ENCODE measurements at regions not wholly inside any gene's neighbourhood (a gene's known extent, or its start where the extent isn't known, plus 50 kb on each side); places are given as distances from the start of the nearest gene placed in this dataset.

GRCh38 chr11:19353287-19353850 lies 112.6 kb upstream of the E2F8 start:
- no peak overlapping the region for H3K27ac ChIP-seq (replicated peaks; ENCODE audit: low read length)
- no peak overlapping the region for H2BK5ac ChIP-seq (ENCODE audit: low read length)
- no peak for DNase-seq (ENCODE audit: low spot score)
- H3K18ac ChIP-seq (ENCODE audit: low read length) = no peak overlapping the region
- no peak overlapping the region for H2AFZ ChIP-seq (ENCODE audit: low read length)
- no peaks in the 10 kb centered on the region for H3K27me3 ChIP-seq (ENCODE audit: control insufficient read depth in 3 of 3, insufficient read depth in 3 of 3, low read depth in 1 of 3, low read length in 3 of 3)
- H2AK5ac ChIP-seq (ENCODE audit: low read depth, low read length) = no peak overlapping the region
- no peak overlapping the region for H2BK12ac ChIP-seq (ENCODE audit: low read length)
- H3K4me3 ChIP-seq (ENCODE audit: low read length in 2 of 2) = no peak overlapping the region
- no peak overlapping the region for H2BK15ac ChIP-seq (ENCODE audit: low read length)
- no peaks in the 10 kb centered on the region for H3K79me1 ChIP-seq (ENCODE audit: low read depth, low read length)
- H3K14ac ChIP-seq (ENCODE audit: low read length) = no peak overlapping the region
- no peak overlapping the region for H4K91ac ChIP-seq (ENCODE audit: low read depth, low read length, poor library complexity)
- H3K4me1 ChIP-seq (ENCODE audit: control insufficient read depth in 2 of 2, insufficient read depth in 1 of 2, low read depth in 1 of 2, low read length in 2 of 2) = peaks cover 15 to 27% of the 10 kb centered on the region in 2 donors
- H3K9ac ChIP-seq (ENCODE audit: low read depth, low read length, poor library complexity) = no peak overlapping the region
- no peak overlapping the region for H3K23ac ChIP-seq (ENCODE audit: low read depth, low read length, poor library complexity)
- no peak overlapping the region for H3K4me2 ChIP-seq (ENCODE audit: insufficient read depth, low read length, poor library complexity, severe bottlenecking)
- peaks cover 0 to 18% of the 10 kb centered on the region in 2 donors for H3K36me3 ChIP-seq (replicated peaks in 1 of 2; ENCODE audit: control insufficient read depth in 2 of 2, insufficient read depth in 2 of 2, low read length in 2 of 2)
- no peak overlapping the region for H3K4ac ChIP-seq (ENCODE audit: low read length)
- no peaks in the 10 kb centered on the region for H3K9me3 ChIP-seq (replicated peaks in 1 of 2; ENCODE audit: control insufficient read depth in 2 of 2, insufficient read depth in 1 of 2, low read depth in 1 of 2, low read length in 2 of 2)
- H2BK120ac ChIP-seq (ENCODE audit: low read depth, low read length) = no peak overlapping the region
- H4K8ac ChIP-seq (ENCODE audit: low read depth, low read length) = no peak overlapping the region
- no CpG with 5 or more reads among the region's 2 CpGs for WGBS, 2 donors (ENCODE audit: extremely low coverage in 2 of 2, insufficient read length in 2 of 2, insufficient replicate concordance in 1 of 2)

- Histone ChIP-seq H3K9ac (ENCODE audit: low read depth, low read length, poor library complexity) (no peak overlapping the region), H3K79me1 (ENCODE audit: low read depth, low read length) (no peaks in the 10 kb centered on the region), H3K36me3 (replicated peaks in 1 of 2; ENCODE audit: control insufficient read depth in 2 of 2, insufficient read depth in 2 of 2, low read length in 2 of 2) (peaks cover 0 to 18% of the 10 kb centered on the region in 2 donors), H3K9me3 (replicated peaks in 1 of 2; ENCODE audit: control insufficient read depth in 2 of 2, insufficient read depth in 1 of 2, low read depth in 1 of 2, low read length in 2 of 2) (no peaks in the 10 kb centered on the region), H2BK5ac (ENCODE audit: low read length) (no peak overlapping the region), H2BK12ac (ENCODE audit: low read length) (no peak overlapping the region), H3K4ac (ENCODE audit: low read length) (no peak overlapping the region), H2BK120ac (ENCODE audit: low read depth, low read length) (no peak overlapping the region), H3K27ac (replicated peaks; ENCODE audit: low read length) (no peak overlapping the region), H2AK5ac (ENCODE audit: low read depth, low read length) (no peak overlapping the region), H3K4me3 (ENCODE audit: low read length in 2 of 2) (no peak overlapping the region), H4K91ac (ENCODE audit: low read depth, low read length, poor library complexity) (no peak overlapping the region), H3K18ac (ENCODE audit: low read length) (no peak overlapping the region), H3K27me3 (ENCODE audit: control insufficient read depth in 3 of 3, insufficient read depth in 3 of 3, low read depth in 1 of 3, low read length in 3 of 3) (peaks cover 0 to 2% (median 0%) of the 10 kb centered on the region in 3 experiments), H3K4me1 (ENCODE audit: control insufficient read depth in 2 of 2, insufficient read depth in 1 of 2, low read depth in 1 of 2, low read length in 2 of 2) (peaks cover 18 to 33% of the 10 kb centered on the region in 2 donors), H4K8ac (ENCODE audit: low read depth, low read length) (no peak overlapping the region), H2BK15ac (ENCODE audit: low read length) (no peak overlapping the region), H3K4me2 (ENCODE audit: insufficient read depth, low read length, poor library complexity, severe bottlenecking) (no peak overlapping the region), H2AFZ (ENCODE audit: low read length) (no peak overlapping the region), H3K14ac (ENCODE audit: low read length) (no peak overlapping the region), H3K23ac (ENCODE audit: low read depth, low read length, poor library complexity) (no peak overlapping the region)
- no CpG with 5 or more reads among the region's 9 CpGs for WGBS, 2 donors (ENCODE audit: extremely low coverage in 2 of 2, insufficient read length in 2 of 2, insufficient replicate concordance in 1 of 2)
- DNase-seq (ENCODE audit: low spot score) = no peak
Measured at GRCh38 chr11:19352771-19353160, 112.0 kb upstream of the E2F8 start.

GRCh38 chr11:19352072-19352770 lies 111.5 kb upstream of the E2F8 start:
- H2AK5ac ChIP-seq (ENCODE audit: low read depth, low read length) = no peak overlapping the region
- no peak overlapping the region for H2BK5ac ChIP-seq (ENCODE audit: low read length)
- no peak overlapping the region for H2BK15ac ChIP-seq (ENCODE audit: low read length)
- H3K79me1 ChIP-seq (ENCODE audit: low read depth, low read length) = no peaks in the 10 kb centered on the region
- no peak overlapping the region for H3K4me2 ChIP-seq (ENCODE audit: insufficient read depth, low read length, poor library complexity, severe bottlenecking)
- no peak overlapping the region for H3K23ac ChIP-seq (ENCODE audit: low read depth, low read length, poor library complexity)
- H3K14ac ChIP-seq (ENCODE audit: low read length) = no peak overlapping the region
- H2AFZ ChIP-seq (ENCODE audit: low read length) = no peak overlapping the region
- no peak overlapping the region for H3K18ac ChIP-seq (ENCODE audit: low read length)
- H4K91ac ChIP-seq (ENCODE audit: low read depth, low read length, poor library complexity) = no peak overlapping the region
- H3K27ac ChIP-seq (replicated peaks; ENCODE audit: low read length) = no peak overlapping the region
- peaks cover 19 to 39% of the 10 kb centered on the region in 2 donors for H3K4me1 ChIP-seq (ENCODE audit: control insufficient read depth in 2 of 2, insufficient read depth in 1 of 2, low read depth in 1 of 2, low read length in 2 of 2)
- H3K9ac ChIP-seq (ENCODE audit: low read depth, low read length, poor library complexity) = no peak overlapping the region
- H3K36me3 ChIP-seq (replicated peaks in 1 of 2; ENCODE audit: control insufficient read depth in 2 of 2, insufficient read depth in 2 of 2, low read length in 2 of 2) = peaks cover 0 to 18% of the 10 kb centered on the region in 2 donors
- DNase-seq (ENCODE audit: low spot score) = no peak
- H3K4me3 ChIP-seq (ENCODE audit: low read length in 2 of 2) = no peak overlapping the region
- no peaks in the 10 kb centered on the region for H3K9me3 ChIP-seq (replicated peaks in 1 of 2; ENCODE audit: control insufficient read depth in 2 of 2, insufficient read depth in 1 of 2, low read depth in 1 of 2, low read length in 2 of 2)
- no CpG with 5 or more reads among the region's 5 CpGs for WGBS, 2 donors (ENCODE audit: extremely low coverage in 2 of 2, insufficient read length in 2 of 2, insufficient replicate concordance in 1 of 2)
- peaks cover 0 to 8% (median 0%) of the 10 kb centered on the region in 3 experiments for H3K27me3 ChIP-seq (ENCODE audit: control insufficient read depth in 3 of 3, insufficient read depth in 3 of 3, low read depth in 1 of 3, low read length in 3 of 3)
- no peak overlapping the region for H4K8ac ChIP-seq (ENCODE audit: low read depth, low read length)
- no peak overlapping the region for H2BK120ac ChIP-seq (ENCODE audit: low read depth, low read length)
- no peak overlapping the region for H3K4ac ChIP-seq (ENCODE audit: low read length)
- H2BK12ac ChIP-seq (ENCODE audit: low read length) = no peak overlapping the region

GRCh38 chr11:19351426-19351825 lies 110.7 kb upstream of the E2F8 start:
- Histone ChIP-seq H2BK5ac (ENCODE audit: low read length) (no peak overlapping the region), H2BK12ac (ENCODE audit: low read length) (no peak overlapping the region), H3K9ac (ENCODE audit: low read depth, low read length, poor library complexity) (no peak overlapping the region), H4K8ac (ENCODE audit: low read depth, low read length) (no peak overlapping the region), H4K91ac (ENCODE audit: low read depth, low read length, poor library complexity) (no peak overlapping the region), H3K14ac (ENCODE audit: low read length) (no peak overlapping the region), H3K79me1 (ENCODE audit: low read depth, low read length) (no peaks in the 10 kb centered on the region), H2AFZ (ENCODE audit: low read length) (no peak overlapping the region), H3K4me1 (ENCODE audit: control insufficient read depth in 2 of 2, insufficient read depth in 1 of 2, low read depth in 1 of 2, low read length in 2 of 2) (peaks cover 19 to 44% of the 10 kb centered on the region in 2 donors), H2BK120ac (ENCODE audit: low read depth, low read length) (no peak overlapping the region), H2BK15ac (ENCODE audit: low read length) (no peak overlapping the region), H3K4me3 (ENCODE audit: low read length in 2 of 2) (no peak overlapping the region), H3K23ac (ENCODE audit: low read depth, low read length, poor library complexity) (no peak overlapping the region), H3K4me2 (ENCODE audit: insufficient read depth, low read length, poor library complexity, severe bottlenecking) (no peak overlapping the region), H3K9me3 (replicated peaks in 1 of 2; ENCODE audit: control insufficient read depth in 2 of 2, insufficient read depth in 1 of 2, low read depth in 1 of 2, low read length in 2 of 2) (no peaks in the 10 kb centered on the region), H3K18ac (ENCODE audit: low read length) (no peak overlapping the region), H2AK5ac (ENCODE audit: low read depth, low read length) (no peak overlapping the region), H3K36me3 (replicated peaks in 1 of 2; ENCODE audit: control insufficient read depth in 2 of 2, insufficient read depth in 2 of 2, low read length in 2 of 2) (peaks cover 0 to 18% of the 10 kb centered on the region in 2 donors), H3K4ac (ENCODE audit: low read length) (no peak overlapping the region), H3K27ac (replicated peaks; ENCODE audit: low read length) (no peak overlapping the region), H3K27me3 (ENCODE audit: control insufficient read depth in 3 of 3, insufficient read depth in 3 of 3, low read depth in 1 of 3, low read length in 3 of 3) (peaks cover 0 to 12% (median 0%) of the 10 kb centered on the region in 3 experiments)
- WGBS, 2 donors (ENCODE audit: extremely low coverage in 2 of 2, insufficient read length in 2 of 2, insufficient replicate concordance in 1 of 2) = no CpG with 5 or more reads among the region's 4 CpGs
- DNase-seq (ENCODE audit: low spot score) = no peak

Measured in neuronal stem cell (in vitro differentiated cells).